ENCODE measurements at regions not wholly inside any gene's neighbourhood (a gene's known extent, or its start where the extent isn't known, plus 50 kb on each side); places are given as distances from the start of the nearest gene placed in this dataset.

GRCh38 chr10:85538601-85539000 lies 828.0 kb downstream of the GRID1 start:
- TF ChIP-seq CTCF (IDR thresholded peaks at IDR 0.05): no peak
- no peak for TF ChIP-seq POLR2AphosphoS5 (IDR thresholded peaks at IDR 0.05)
